MM.1S (cell line): ENCODE measurements at regions not wholly inside any gene's neighbourhood (a gene's known extent, or its start where the extent isn't known, plus 50 kb on each side); places are given as distances from the start of the nearest gene placed in this dataset.

ENCODE experiments used
- DNase-seq: peaks from one replicate; pipeline ENCODE4 v3.0.0-alpha.2; 2015
- H2AFZ ChIP-seq: fragments of 300-600 bp; sonication (generic); 2 replicates; pipeline ENCODE4 v1.6.0; 2016; ENCODE audit warnings: antibody characterized with exemption, low read length
- H3F3A ChIP-seq: fragments of 300-600 bp; sonication (generic); 2 replicates; pipeline ENCODE4 v1.6.1; 2016; ENCODE audit warnings: mild to moderate bottlenecking, antibody characterized with exemption, low read length, moderate library complexity, mixed read lengths; ENCODE audit not compliant: insufficient read depth
- H3K27ac ChIP-seq: fragments of 300-600 bp; sonication (generic); 2 replicates; pipeline ENCODE4 v1.5.1; 2016; ENCODE audit warnings: mild to moderate bottlenecking, low read length
- H3K27me3 ChIP-seq: fragments of 300-600 bp; sonication (generic); replicated peaks from 2 replicates; pipeline ENCODE4 v1.6.0; 2016; ENCODE audit warnings: low read length; ENCODE audit not compliant: insufficient read depth
- H3K36me3 ChIP-seq: fragments of 300-600 bp; sonication (generic); replicated peaks from 2 replicates; pipeline ENCODE4 v1.6.1; 2016; ENCODE audit warnings: mild to moderate bottlenecking, low read length, mixed read lengths; ENCODE audit not compliant: insufficient read depth
- H3K4me1 ChIP-seq: fragments of 300-600 bp; sonication (generic); 2 replicates; pipeline ENCODE4 v1.6.1; 2016; ENCODE audit warnings: low read length, mixed read lengths
- H3K4me2 ChIP-seq: fragments of 300-600 bp; sonication (generic); 2 replicates; pipeline ENCODE4 v1.6.0; 2016; ENCODE audit warnings: low read depth, low read length
- H3K4me3 ChIP-seq: fragments of 300-600 bp; sonication (generic); 2 replicates; pipeline ENCODE4 v1.5.1; 2016; ENCODE audit warnings: low read length, mixed read lengths
- H3K79me2 ChIP-seq: fragments of 300-600 bp; sonication (generic); 2 replicates; pipeline ENCODE4 v1.6.1; 2016; ENCODE audit warnings: mixed run types, low read length, mixed read lengths
- H3K9ac ChIP-seq: fragments of 300-600 bp; sonication (generic); 2 replicates; pipeline ENCODE4 v1.6.1; 2016; ENCODE audit warnings: low read length, mixed read lengths
- H3K9me2 ChIP-seq: fragments of 300-600 bp; sonication (generic); replicated peaks from 2 replicates; pipeline ENCODE4 v1.6.1; 2016; ENCODE audit warnings: mild to moderate bottlenecking, low read length, mixed read lengths; ENCODE audit not compliant: insufficient read depth
- H3K9me3 ChIP-seq: fragments of 300-600 bp; sonication (generic); replicated peaks from 2 replicates; pipeline ENCODE4 v1.6.1; 2016; ENCODE audit warnings: mild to moderate bottlenecking, low read length, mixed read lengths; ENCODE audit not compliant: insufficient read depth
- H4K20me1 ChIP-seq: fragments of 300-600 bp; sonication (generic); 2 replicates; pipeline ENCODE4 v1.6.1; 2016; ENCODE audit warnings: mild to moderate bottlenecking, low read length, moderate library complexity, mixed read lengths; ENCODE audit not compliant: insufficient read depth
- CTCF ChIP-seq: fragments of 300-600 bp; sonication (generic); IDR thresholded peaks from 2 replicates; pipeline ENCODE4 v1.5.1; 2016; ENCODE audit warnings: antibody characterized with exemption, low read length, mixed read lengths
- EZH2 ChIP-seq: fragments of 300-600 bp; sonication (generic); optimal IDR thresholded peaks from 2 replicates; pipeline ENCODE3; 2017; ENCODE audit warnings: low read depth, mild to moderate bottlenecking, antibody characterized with exemption, low read length, mixed read lengths
- EZH2phosphoT487 ChIP-seq: fragments of 300-600 bp; sonication (generic); IDR thresholded peaks from 2 replicates; pipeline ENCODE4 v1.6.1; 2018; ENCODE audit warnings: antibody characterized with exemption, low read length

- Histone ChIP-seq H3K27ac (no peak overlapping the region), H3K4me2 (no peak overlapping the region), H4K20me1 (no peaks in the 10 kb centered on the region), H2AFZ (no peak overlapping the region), H3K9me3 (no peaks in the 10 kb centered on the region), H3K27me3 (no peaks in the 10 kb centered on the region), H3K4me1 (no peaks in the 10 kb centered on the region), H3K36me3 (no peaks in the 10 kb centered on the region), H3K4me3 (no peak overlapping the region), H3F3A (no peaks in the 10 kb centered on the region), H3K9me2 (no peaks in the 10 kb centered on the region), H3K79me2 (no peaks in the 10 kb centered on the region), H3K9ac (no peak overlapping the region)
- no peak for DNase-seq
- no peak for TF ChIP-seq EZH2
- TF ChIP-seq CTCF: no peak
- no peak for TF ChIP-seq EZH2phosphoT487
Observed at GRCh38 chr5:89998519-89999305, 410.8 kb downstream of the CETN3 start.

GRCh38 chr5:89996890-89997289 lies 412.7 kb downstream of the CETN3 start:
- H3K27ac ChIP-seq: no peak overlapping the region
- H3K27me3 ChIP-seq: no peaks in the 10 kb centered on the region
- H3K4me1 ChIP-seq: no peaks in the 10 kb centered on the region
- no peaks in the 10 kb centered on the region for H4K20me1 ChIP-seq
- no peak overlapping the region for H3K4me2 ChIP-seq
- H3K9me3 ChIP-seq: no peaks in the 10 kb centered on the region
- no peak overlapping the region for H3K9ac ChIP-seq
- TF ChIP-seq EZH2 (no peak), EZH2phosphoT487 (no peak), CTCF (no peak)
- no peaks in the 10 kb centered on the region for H3K79me2 ChIP-seq
- no peaks in the 10 kb centered on the region for H3K9me2 ChIP-seq
- H3F3A ChIP-seq: no peaks in the 10 kb centered on the region
- H3K36me3 ChIP-seq: no peaks in the 10 kb centered on the region
- H3K4me3 ChIP-seq: no peak overlapping the region
- DNase-seq: no peak
- no peak overlapping the region for H2AFZ ChIP-seq

- DNase-seq: no peak
- Histone ChIP-seq H3K9me3 (no peaks in the 10 kb centered on the region), H3K9ac (no peak overlapping the region), H4K20me1 (no peaks in the 10 kb centered on the region), H3K4me2 (no peak overlapping the region), H2AFZ (no peak overlapping the region), H3K4me3 (no peak overlapping the region), H3K27ac (no peak overlapping the region), H3K36me3 (no peaks in the 10 kb centered on the region), H3K27me3 (no peaks in the 10 kb centered on the region), H3K4me1 (no peaks in the 10 kb centered on the region), H3K79me2 (no peaks in the 10 kb centered on the region), H3F3A (no peaks in the 10 kb centered on the region), H3K9me2 (no peaks in the 10 kb centered on the region)
- no peak for TF ChIP-seq CTCF
- no peak for TF ChIP-seq EZH2phosphoT487
- TF ChIP-seq EZH2: no peak
Observed at GRCh38 chr5:89996335-89996734, 413.2 kb downstream of the CETN3 start.
